ENCODE measurements at regions not wholly inside any gene's neighbourhood (a gene's known extent, or its start where the extent isn't known, plus 50 kb on each side); places are given as distances from the start of the nearest gene placed in this dataset.

- CTCF ChIA-PET, result no interaction called here
- DNase-seq (ENCODE audit: low read depth), result no peak
- Histone ChIP-seq H3K4me3 (ENCODE audit: low read depth, low read length) (no peak overlapping the region), H3K36me3 (ENCODE audit: control insufficient read depth, insufficient read depth, low read length) (no peaks in the 10 kb centered on the region), H3K27me3 (ENCODE audit: control insufficient read depth, insufficient read depth, low read length) (no peaks in the 10 kb centered on the region)
- POLR2A ChIA-PET, result no interaction called here
- no peak for TF ChIP-seq CTCF (IDR thresholded peaks at IDR 0.05; ENCODE audit: insufficient read depth, low read depth, low read length)
These were observed 354.9 kb upstream of the SALL3 start for GRCh38 chr18:78624646-78625279.

GRCh38 chr18:78625847-78626246 lies 353.8 kb upstream of the SALL3 start:
- CTCF ChIA-PET, result interaction anchor here (0.7 kb wide), 1 partner anchor 38 kb away, joined by 3 read pairs; no protein-coding TSS in a partner anchor
- POLR2A ChIA-PET, result no interaction called here
- DNase-seq (ENCODE audit: low read depth), result no peak
- Histone ChIP-seq H3K4me3 (ENCODE audit: low read depth, low read length) (no peak overlapping the region), H3K36me3 (ENCODE audit: control insufficient read depth, insufficient read depth, low read length) (no peaks in the 10 kb centered on the region), H3K27me3 (ENCODE audit: control insufficient read depth, insufficient read depth, low read length) (no peaks in the 10 kb centered on the region)
- TF ChIP-seq CTCF (IDR thresholded peaks at IDR 0.05; ENCODE audit: insufficient read depth, low read depth, low read length), result no peak

- no peaks in the 10 kb centered on the region for H3K27me3 ChIP-seq (ENCODE audit: control insufficient read depth, insufficient read depth, low read length)
- no peak for TF ChIP-seq CTCF (IDR thresholded peaks at IDR 0.05; ENCODE audit: insufficient read depth, low read depth, low read length)
These were observed 351.9 kb upstream of the SALL3 start for GRCh38 chr18:78627551-78628346.

GRCh38 chr18:78629426-78629825 lies 350.2 kb upstream of the SALL3 start:
- TF ChIP-seq CTCF (IDR thresholded peaks at IDR 0.05; ENCODE audit: insufficient read depth, low read depth, low read length), result no peak
- CTCF ChIA-PET, result no interaction called here
- POLR2A ChIA-PET, result no interaction called here
- DNase-seq (ENCODE audit: low read depth), result no peak
- no peak overlapping the region for H3K4me3 ChIP-seq (ENCODE audit: low read depth, low read length)
- H3K27me3 ChIP-seq (ENCODE audit: control insufficient read depth, insufficient read depth, low read length), result no peaks in the 10 kb centered on the region
- H3K36me3 ChIP-seq (ENCODE audit: control insufficient read depth, insufficient read depth, low read length), result no peaks in the 10 kb centered on the region

More at GRCh38 chr18:78627551-78628346, 351.9 kb upstream of the SALL3 start:
- ChIA-PET POLR2A (no interaction called here), CTCF (no interaction called here)
- no peaks in the 10 kb centered on the region for H3K36me3 ChIP-seq (ENCODE audit: control insufficient read depth, insufficient read depth, low read length)
- DNase-seq (ENCODE audit: low read depth), result no peak
- H3K4me3 ChIP-seq (ENCODE audit: low read depth, low read length), result no peak overlapping the region

GRCh38 chr18:78630356-78630755 lies 349.3 kb upstream of the SALL3 start:
- no peak for DNase-seq (ENCODE audit: low read depth)
- ChIA-PET POLR2A (no interaction called here), CTCF (no interaction called here)
- Histone ChIP-seq H3K27me3 (ENCODE audit: control insufficient read depth, insufficient read depth, low read length) (no peaks in the 10 kb centered on the region), H3K36me3 (ENCODE audit: control insufficient read depth, insufficient read depth, low read length) (no peaks in the 10 kb centered on the region), H3K4me3 (ENCODE audit: low read depth, low read length) (no peak overlapping the region)
- no peak for TF ChIP-seq CTCF (IDR thresholded peaks at IDR 0.05; ENCODE audit: insufficient read depth, low read depth, low read length)
